Activated CD8-positive, alpha-beta memory T cell treated with anti-CD3 and anti-CD28 coated beads, Interleukin-2, amount 50 U/mL, for 1 hour (primary cell): ENCODE measurements at regions not wholly inside any gene's neighbourhood (a gene's known extent, or its start where the extent isn't known, plus 50 kb on each side); places are given as distances from the start of the nearest gene placed in this dataset.
"Not testable (repeated sequence)": the region's sequence is repeated elsewhere in the genome, so short reads cannot be mapped to it uniquely, and the experiment has no call there.

Experiments used
- DNase-seq: peaks from one replicate; pipeline ENCODE4 v3.0.0-alpha.2; 2020; ENCODE audit errors: extremely low read depth

DNA sequence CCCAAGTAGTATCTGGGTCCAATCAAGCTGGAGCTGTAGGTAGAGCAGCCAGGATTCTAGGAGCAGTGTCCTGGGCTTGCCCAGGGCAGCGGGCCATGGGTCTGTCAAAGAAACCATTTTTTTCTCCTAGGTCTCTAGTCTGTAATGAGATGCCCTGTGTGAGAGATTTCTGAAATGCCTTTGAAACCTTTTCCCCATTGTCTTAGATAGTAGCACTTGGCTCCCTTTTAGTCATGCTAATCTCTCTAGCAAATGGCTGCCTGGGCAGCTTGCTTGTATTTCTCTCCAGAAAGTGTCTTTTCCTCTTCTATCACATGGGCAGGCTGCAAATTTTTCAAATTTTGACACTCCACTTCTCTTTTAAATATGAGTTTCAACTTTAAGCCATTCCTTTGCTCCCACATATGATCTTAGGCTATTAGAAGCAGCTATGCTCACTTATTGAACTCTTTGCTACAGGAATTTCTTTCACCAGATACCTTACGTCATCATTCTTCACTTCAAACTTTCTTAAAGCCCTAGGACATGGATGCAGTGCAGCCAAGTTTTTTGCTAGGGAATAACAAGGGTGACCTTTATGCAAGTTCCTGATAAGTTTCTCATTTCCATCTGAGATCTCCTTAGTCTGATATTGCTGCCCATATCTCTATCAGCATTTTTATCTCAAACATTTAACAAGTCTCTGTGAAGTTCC lies 890.2 kb upstream of the VRK2 start:
- no peak for DNase-seq

DNA sequence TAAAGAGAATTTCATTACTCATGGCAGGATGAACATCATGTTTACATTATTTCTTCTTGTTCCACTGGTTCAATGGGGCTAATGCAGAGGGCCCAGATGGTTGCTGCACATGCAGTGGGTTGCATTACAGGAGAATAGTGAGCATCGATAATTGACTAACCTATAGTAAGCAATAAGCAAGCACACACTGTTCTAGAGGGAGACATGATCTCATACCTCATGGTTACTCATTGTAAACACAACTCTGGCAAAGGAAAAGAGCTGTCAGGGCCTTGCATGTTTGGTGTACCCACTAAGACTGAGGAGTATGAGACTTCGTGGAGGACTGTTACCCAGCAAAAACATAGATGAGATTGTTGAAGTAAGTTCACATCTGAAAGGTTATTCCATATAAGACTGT lies 885.6 kb upstream of the VRK2 start:
- DNase-seq: no peak

DNA sequence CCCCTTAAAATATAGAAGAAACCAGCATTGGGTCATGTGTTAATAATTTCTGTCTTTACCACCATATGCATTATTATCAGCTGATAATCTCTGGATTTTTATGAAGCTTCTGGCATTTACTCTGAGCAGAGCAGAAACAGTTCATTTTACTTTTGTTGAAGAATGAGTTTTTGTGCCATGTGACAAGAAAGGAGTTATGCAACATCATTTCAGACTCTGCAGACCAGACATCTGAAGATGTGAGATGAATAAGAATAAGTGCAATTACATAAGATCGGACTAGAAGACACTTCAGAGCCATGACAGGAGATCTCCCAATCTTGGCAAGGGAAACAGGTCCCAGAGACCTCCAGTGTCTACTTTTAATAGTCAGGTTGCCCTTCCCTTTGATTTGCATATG lies 869.4 kb upstream of the VRK2 start:
- no peak for DNase-seq

DNA sequence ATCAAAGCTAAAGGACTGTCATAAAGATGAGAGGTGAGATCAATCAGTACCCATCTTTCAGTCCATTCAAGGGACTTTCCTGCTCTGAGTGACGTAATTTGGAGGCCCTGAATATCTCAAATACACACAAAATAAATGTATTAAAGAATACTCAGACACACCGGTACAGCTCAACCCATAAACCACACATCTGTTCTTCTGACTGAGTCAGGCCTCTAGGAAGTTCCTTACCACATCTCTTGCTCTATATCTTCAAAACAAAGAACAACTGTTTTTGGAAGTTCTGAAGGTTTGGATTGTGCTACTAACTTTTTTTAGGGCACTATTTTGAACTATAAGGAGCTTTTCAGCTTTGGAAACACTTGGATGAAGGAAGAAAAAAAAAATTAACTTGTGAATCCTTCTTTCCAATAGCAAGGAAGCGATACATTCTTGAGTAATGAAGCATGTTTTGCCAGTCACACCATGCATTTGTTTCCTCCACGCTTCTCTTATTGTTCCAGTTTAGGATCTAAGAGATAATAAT lies 866.5 kb upstream of the VRK2 start:
- no peak for DNase-seq

DNA sequence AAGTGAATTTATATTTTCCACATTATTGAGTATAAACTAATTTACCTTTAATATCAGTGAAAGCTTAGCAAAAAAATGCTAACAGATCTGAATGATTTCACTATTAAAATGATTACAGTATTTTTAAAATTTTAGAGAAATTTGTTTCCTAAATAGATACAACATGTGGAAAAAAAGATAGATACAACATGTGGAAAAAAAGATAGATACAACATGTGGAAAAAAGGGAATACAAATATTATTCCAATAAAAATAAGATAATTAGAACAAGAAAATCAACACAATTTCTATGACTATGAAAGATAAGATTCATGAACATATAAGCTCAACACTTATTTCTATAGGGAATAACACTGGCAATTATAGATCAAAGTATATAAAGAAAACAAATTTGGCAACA lies 865.9 kb upstream of the VRK2 start:
- DNase-seq: no peak

DNA sequence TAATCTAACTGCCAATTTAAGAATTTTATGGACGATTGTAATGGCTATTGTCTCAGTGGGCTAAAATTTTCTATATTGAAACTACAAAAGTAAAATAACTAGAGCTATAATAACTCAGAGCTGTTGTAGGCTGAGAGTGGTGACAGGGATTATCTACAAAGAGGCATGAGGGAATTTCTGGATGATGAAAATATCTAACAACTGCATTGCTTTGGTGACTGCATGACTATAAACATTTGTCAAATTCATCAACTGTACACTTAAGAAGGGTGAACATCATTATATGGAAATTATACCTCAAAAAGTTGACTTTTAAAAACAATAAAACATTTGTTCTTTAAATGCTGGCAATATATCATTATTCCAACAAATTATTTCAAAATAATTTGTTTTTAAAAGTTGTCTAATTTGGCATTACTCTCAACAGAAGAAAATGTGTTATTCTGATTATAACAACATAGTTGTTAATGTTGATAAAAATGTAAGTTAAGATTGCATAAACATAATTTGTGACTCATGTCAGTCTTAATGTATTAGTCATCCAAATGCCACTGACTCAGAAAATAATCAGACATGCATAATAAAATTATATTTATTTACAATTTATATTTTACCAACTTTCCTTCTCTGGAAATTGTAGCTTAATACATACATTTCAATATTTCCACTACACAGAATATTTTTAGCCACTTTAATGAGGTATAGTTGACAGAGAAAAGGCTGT lies 865.1 kb upstream of the VRK2 start:
- DNase-seq: no peak

DNA sequence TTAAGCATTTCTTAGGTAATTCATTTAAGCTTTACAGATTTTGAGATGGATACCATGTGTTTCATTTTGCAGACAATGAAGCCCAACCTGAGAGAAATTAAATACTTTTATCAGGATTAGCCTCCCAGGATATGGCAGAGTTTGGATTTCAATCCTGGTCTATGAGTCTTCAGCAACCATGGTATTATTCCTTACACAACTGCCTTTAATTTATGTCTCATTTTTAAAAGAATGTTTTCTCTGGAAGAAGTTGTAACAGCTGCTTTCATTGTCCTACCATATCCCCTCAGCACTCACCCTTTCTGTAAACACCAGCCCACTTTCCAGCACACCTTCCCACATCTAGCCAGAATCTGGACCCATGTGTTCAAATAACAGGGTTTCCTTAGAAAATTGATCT lies 863.7 kb upstream of the VRK2 start:
- DNase-seq: no peak

DNA sequence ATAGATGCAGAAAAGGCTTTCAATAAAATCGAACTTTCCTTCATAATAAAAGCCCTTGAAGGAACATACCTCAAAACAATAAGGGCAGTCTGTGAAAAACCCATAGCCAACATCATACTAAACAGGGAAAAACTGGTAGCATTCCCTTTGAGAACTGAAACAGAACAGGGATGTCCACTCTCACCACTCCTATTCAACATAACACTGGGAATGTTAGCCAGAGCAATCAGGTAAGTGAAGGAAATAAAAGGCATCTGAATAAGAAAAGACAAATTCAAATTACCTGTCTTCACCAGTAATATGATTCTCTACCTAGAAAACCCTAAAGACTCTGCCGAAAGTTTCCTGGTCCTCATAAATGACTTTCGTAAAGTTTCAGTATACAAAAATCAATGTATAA lies 861.0 kb upstream of the VRK2 start:
- no peak for DNase-seq

DNA sequence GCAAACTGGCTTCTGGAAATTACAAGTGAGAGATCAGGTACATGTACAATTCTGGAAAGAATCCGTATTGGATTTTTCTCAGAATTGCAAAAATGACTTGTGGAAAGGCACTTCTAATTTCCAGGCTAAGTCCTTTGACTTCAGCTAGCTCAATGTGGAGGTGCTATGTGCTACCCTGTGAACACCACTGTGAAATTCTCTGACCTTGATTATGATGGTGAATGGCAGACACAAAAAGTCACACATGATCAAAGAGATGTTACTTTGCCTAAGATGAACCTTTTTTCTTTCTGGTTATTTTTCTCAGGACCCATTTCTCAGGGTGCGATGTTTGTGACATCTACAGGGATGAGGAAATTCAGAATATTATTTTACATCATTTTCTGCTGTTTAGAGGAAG lies 856.6 kb upstream of the VRK2 start:
- DNase-seq: no peak

DNA sequence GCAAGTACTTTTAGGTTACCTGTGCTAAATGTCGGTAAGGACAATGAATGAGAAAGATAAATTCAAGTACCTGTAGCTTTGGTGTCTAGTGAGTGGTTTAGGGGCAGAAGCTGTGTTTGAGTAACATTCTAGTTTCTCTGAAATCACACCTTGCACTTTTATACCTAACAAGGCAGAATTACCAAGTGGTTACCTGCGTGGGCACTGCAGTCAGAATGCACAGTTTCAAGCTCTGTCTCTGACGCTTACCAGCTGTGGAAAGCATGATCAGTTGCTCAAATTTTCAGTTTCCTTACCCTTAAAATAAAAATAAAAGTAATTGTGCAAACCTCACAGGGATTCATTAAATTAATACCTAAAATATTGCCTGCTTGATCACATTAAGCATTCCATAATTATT lies 846.9 kb upstream of the VRK2 start:
- no peak for DNase-seq

DNA sequence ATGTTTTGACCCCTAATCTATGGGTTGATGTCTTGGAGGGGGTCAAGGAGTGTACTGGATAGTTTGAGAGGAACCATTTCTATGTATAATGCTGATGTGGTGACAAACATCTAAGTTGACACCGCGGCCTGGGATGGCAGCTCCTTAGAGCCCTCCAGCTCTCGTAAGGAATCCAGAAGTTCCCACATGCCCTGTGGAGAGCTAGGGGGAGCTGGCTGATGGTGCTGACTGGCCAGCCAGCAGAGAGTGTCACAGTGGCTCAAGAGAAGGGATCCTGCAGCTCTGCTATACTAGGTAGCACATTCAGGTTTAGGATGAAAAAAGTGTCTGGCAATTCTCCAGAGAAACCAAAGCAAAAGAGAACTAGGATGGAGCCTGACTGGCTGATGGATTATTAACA lies 842.2 kb upstream of the VRK2 start:
- DNase-seq: no peak

DNA sequence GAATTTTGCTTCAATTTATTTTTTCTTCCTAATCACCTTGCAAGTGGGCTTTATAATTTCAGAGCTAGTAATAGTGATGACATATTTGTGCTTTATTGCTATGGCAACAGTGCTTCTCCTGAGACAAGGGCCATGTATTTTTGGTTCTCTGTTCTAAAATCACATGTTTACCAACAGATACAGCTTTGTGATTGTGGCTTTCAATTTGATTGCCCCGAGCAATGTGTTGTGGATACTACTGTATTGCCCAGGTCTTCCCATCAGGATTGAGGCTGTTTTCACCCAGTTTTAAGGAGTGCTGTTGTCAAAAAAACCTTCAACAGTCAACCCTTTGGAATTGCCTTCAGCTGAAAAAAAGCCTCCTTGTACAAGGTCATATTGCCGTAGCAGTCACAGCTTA lies 841.4 kb upstream of the VRK2 start:
- DNase-seq: no peak

DNA sequence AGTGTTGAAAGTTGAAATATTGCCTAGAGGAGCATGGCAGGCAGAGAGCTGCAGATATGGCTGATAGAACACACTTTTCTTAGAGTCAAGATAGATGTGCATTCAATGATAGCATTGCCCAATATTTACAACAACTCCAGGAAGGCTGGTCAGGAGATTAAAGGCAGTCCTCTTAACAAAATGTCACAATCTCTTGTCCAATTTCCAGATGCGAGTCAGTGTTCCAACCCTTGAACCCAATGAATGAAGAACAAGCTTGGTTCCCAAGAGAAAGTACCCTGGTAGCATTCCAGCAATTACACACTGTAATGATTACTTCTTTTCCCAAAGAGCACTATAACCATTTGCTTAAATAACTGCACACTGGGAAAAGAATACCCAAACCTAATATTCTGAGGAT lies 839.4 kb upstream of the VRK2 start:
- DNase-seq: no peak

DNA sequence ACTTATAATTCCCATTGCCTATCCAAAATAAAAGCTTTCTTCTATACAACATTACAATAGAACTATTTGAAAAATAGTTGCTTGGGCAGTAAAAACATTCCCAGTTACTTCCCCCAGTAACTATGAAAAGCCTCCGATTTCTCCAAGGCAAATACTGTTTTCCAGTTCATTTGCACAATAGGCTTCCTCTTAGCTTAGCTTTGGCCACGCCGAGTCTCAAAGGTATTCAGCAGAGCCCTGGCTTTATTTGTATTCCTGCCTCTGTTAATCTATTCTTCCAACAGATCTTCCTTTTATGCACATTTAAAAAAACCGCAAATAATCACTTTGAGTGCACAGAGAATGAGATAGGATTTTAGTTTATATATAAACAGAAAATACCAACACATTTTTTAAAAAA lies 836.8 kb upstream of the VRK2 start:
- no peak for DNase-seq

DNA sequence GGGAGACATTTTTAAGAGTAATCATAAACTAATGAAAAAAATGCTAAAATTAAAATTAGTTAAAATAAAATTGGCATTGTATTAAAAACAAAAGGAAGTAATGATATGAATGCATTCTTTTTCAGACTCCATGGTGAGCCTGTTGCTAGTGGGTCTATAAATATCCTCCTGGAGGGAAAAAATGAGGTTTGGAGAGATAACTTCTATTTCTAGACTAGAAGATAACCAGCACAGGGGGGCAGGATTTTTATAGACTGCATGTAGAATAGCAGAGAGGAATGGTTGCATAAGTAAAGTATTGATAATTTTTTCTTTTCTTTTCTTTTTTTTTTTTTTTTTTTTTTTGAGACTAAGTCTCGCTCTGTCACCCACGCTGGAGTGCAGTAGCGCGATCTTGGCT lies 835.8 kb upstream of the VRK2 start:
- no peak for DNase-seq

DNA sequence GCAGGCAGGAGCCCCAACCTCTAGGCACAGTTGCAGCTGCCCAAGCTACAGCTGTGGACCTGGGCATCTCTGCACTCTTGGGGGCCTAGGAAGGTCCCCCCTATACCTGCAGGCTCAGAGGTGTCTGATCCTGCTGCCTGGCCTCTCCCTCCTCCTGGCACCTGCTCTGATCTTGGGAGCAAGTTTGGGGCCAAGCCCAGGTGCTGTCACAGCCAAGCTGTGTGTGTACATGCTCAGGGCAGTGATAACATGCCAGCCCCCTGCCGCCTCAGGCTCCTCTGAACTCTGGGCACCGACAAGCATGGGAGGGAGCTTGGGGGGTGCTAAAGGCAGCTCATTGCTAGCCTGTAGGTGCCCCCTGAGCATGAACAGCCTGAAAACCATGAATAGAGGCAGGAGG lies 829.6 kb upstream of the VRK2 start:
- DNase-seq: no peak

DNA sequence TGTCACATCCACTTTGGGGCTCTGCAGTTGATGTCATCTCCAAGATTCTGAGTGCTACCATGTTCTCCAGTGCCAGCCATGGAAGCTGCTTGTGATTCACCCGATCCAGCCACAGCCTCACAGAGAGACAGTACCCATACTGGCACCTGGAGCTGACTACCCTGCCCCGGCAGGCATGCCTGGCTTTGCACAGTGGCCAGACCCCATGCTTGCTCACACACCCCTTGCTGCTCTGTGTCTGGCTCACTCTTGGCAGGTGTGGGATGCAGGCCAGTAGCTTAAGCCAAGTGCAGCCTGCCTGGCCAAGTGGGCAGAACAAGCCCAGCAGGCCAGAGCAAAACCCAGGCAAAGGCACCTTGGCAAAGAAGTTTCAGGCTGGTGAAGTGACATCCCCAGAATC lies 828.4 kb upstream of the VRK2 start:
- DNase-seq: no peak

DNA sequence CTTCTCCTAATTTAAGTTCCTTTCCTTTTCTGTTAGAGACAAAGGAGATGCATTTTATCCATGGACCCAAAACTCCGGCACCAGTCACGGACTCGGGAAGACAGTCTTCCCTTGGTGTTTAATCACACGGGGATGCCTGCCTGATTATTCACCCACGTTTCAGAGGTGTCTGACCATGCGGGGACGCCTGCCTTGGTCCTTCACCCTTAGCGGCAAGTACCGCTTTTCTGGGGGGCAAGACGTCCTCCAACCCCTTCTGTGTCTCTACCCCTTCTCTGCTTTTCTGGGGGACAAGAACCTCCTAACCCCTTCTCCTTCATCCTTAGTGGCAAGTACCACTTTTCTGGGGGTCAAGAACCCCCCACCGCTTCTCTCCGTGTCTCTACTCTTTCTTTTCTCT lies 816.9 kb upstream of the VRK2 start:
- DNase-seq: not testable (repeated sequence)

DNA sequence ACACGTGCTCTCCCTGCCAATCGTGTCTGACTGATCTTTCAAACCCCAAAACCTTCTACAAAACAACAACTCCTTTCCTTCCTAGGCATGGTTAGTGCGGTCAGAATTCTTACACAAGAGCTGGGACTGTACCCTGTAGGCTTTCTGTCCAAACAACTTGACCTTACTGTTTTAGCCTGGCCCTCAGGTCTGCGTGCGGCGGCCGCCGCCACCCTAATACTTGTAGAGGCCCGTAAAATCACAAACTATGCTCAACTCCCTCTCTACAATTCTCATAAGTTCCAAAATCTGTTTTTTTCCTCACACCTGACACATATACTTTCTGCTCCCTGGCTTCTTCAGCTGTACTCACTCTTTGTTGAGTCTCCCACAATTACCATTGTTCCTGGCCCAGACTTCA lies 814.3 kb upstream of the VRK2 start:
- DNase-seq: not testable (repeated sequence)

DNA sequence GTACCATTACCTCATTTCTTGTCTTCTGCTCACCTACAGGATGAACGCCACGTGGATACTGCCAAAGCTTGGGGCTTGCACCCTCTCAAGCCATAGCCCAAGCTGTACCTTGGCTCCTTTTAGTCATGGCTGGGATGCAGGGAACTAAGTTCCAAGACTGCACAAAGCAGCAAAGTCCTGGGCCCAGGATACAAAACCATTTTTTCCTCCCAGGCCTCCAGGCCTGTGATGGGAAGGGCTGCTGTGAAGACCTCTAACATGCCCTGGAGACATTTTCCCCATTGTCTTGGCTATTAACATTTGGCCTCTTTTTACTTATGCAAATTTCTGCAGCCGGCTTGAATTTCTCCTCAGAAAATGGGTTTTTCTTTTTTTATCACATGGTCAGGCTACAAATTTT lies 795.1 kb upstream of the VRK2 start:
- not testable (repeated sequence) for DNase-seq

DNA sequence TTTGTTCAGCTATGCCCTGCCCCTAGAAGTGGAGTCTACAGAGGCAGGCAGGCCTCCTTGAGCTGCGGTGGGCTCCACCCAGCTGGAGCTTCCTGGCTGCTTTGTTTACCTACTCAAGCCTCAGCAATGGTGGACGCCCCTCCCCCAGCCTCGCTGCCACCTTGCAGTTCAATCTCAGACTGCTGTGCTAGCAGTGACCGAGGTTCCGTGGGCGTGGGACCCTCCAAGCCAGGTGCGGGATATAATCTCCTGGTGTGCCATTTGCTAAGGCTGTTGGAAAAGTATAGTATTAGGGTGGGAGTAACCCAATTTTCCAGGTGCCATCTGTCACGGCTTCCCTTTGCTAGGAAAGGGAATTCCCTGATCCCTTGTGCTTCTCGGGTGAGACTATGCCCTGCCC lies 770.2 kb upstream of the VRK2 start:
- DNase-seq: not testable (repeated sequence)

DNA sequence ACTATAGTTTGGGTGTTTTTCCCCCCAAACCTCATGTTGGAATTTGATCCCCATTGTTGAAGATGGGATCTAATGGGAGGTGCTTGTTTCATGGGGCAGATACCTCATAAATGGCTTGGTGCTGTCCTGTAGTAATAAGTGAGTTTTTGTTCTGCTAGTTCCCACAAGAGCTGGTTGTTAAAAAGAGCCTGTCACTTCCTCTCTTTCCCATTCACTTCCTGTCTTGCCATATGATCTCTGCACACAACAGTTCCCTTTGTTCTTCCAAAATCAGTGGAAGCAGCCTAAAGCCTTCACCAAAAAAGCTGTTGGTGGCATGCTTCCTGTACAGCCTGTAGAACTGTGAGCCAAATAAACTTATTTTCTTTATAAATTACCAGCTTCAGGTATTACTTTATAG lies 768.2 kb upstream of the VRK2 start:
- DNase-seq: no peak

DNA sequence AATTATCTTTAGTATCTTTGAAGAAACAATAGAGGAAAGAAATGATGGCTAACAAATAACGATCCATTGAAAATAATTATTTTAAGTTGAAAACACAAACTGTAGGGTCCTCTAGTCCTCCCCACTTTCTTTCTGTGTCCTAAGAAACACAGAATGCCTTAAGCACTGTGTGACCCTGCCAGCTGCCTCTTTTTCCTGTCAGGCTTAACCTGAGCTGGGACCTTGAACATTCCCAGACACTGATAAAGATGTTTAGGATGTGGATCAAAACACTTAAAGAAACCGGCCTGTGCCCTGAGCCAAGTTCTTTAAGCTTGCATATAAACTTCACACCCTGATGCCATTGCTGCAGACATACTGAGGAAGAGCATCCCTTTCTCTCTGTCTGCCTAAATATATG lies 755.4 kb upstream of the VRK2 start:
- DNase-seq: no peak
